K562 (cell line): ENCODE measurements at regions not wholly inside any gene's neighbourhood (a gene's known extent, or its start where the extent isn't known, plus 50 kb on each side); places are given as distances from the start of the nearest gene placed in this dataset.

Source experiments
- ATAC-seq: fragments of 200-7000 bp; cut with Tn5 transposase; 3 replicates; pipeline ENCODE4 v1.9.1; 2020; ENCODE audit warnings: moderate library complexity
- BruUV-seq: library from RNA; stranded (reverse); fragments of 400-500 nt; replicated peaks from 2 replicates; lab custom pipeline; 2021; lab: Mats Ljungman, UMichigan
- CTCF ChIA-PET: fragments of 300-600 bp; formaldehyde crosslinking; extraction: SDS; loops from one replicate; lab custom pipeline; 2021; ENCODE audit warnings: low intra/inter-chr PET ratio; lab: Yijun Ruan, JAX
- POLR2A ChIA-PET: fragments of 300-600, 350-650 bp; sonication (Branson Sonifier 250); formaldehyde crosslinking; extraction: SDS; loops from one replicate; lab custom pipeline; 2021; ENCODE audit warnings: antibody characterized with exemption, inconsistent platforms; lab: Yijun Ruan, JAX
- DNase-seq, 4 experiments: peaks; one replicate each; pipeline versions ENCODE4 v3.0.0 to v3.0.0-alpha.2; 2011 to 2018; ENCODE audit warnings: low spot score in 3 of 4, mixed read lengths in 3 of 4; ENCODE audit errors: extremely low read depth in 1 of 4
- FAIRE-seq: peaks from 2 replicates; lab custom pipeline; 2011; peaks lifted over from hg19 to GRCh38; lab: Jason Lieb, UNC
- H2AFZ ChIP-seq: 2 replicates; pipeline ENCODE4 v1.6.0; 2011; ENCODE audit warnings: low read depth, low read length, control low read depth, inconsistent platforms
- H3K27ac ChIP-seq: fragments of 200-600 bp; 3 replicates; pipeline ENCODE4 v1.8.0; 2011; ENCODE audit warnings: low read depth, mild to moderate bottlenecking, control low read depth, inconsistent platforms, low read length, moderate library complexity, mixed read lengths; ENCODE audit errors: extremely low read depth
- H3K27me3 ChIP-seq, 2 experiments: fragments of 300-600 bp in 1 of 2; 2 replicates in 1 of 2; 3 replicates in 1 of 2; pipeline versions ENCODE4 v1.6.0 to v1.8.0; 2011; ENCODE audit warnings: inconsistent platforms in 2 of 2, low read length in 2 of 2, mild to moderate bottlenecking in 1 of 2, mixed read lengths in 1 of 2, moderate library complexity in 1 of 2; ENCODE audit not compliant: control insufficient read depth in 2 of 2, insufficient read depth in 2 of 2
- H3K36me3 ChIP-seq: fragments of 300-600 bp; 3 replicates; pipeline ENCODE4 v1.8.0; 2011; ENCODE audit warnings: mild to moderate bottlenecking, low read length, inconsistent platforms; ENCODE audit not compliant: control insufficient read depth, insufficient read depth
- H3K4me1 ChIP-seq, 2 experiments: fragments of 200-600 bp in 1 of 2; replicated peaks in 1 of 2; 2 replicates in 1 of 2; 3 replicates in 1 of 2; pipeline versions ENCODE4 v1.5.1 to v1.8.0; 2011; ENCODE audit warnings: inconsistent platforms in 2 of 2, low read length in 2 of 2, mild to moderate bottlenecking in 1 of 2, mixed read lengths in 1 of 2, moderate library complexity in 1 of 2; ENCODE audit not compliant: control insufficient read depth in 2 of 2, insufficient read depth in 2 of 2
- H3K4me2 ChIP-seq: 2 replicates; pipeline ENCODE4 v1.6.1; 2011; ENCODE audit warnings: low read length, control low read depth, inconsistent platforms, mixed read lengths; ENCODE audit not compliant: insufficient read depth
- H3K4me3 ChIP-seq: fragments of 200-600 bp; sonication (generic), shearing (Covaris generic); 2 replicates; pipeline ENCODE4 v1.5.1; 2016; ENCODE audit warnings: control low read depth, inconsistent platforms
- H3K79me2 ChIP-seq: fragments of 200-600 bp; 3 replicates; pipeline ENCODE4 v1.8.0; 2011; ENCODE audit warnings: low read length, inconsistent platforms; ENCODE audit not compliant: control insufficient read depth, insufficient read depth
- H3K9ac ChIP-seq, 2 experiments: 2 replicates each; pipeline versions ENCODE4 v1.6.0 to v1.6.1; 2011; ENCODE audit warnings: low read depth in 2 of 2, low read length in 2 of 2, control low read depth in 1 of 2, inconsistent platforms in 1 of 2, mild to moderate bottlenecking in 1 of 2, mixed read lengths in 1 of 2; ENCODE audit not compliant: insufficient read depth in 1 of 2
- H3K9me1 ChIP-seq: one replicate; pipeline ENCODE4 v1.6.0; 2011; ENCODE audit warnings: inconsistent platforms, mild to moderate bottlenecking, low read length, moderate library complexity; ENCODE audit not compliant: control insufficient read depth, insufficient read depth
- H3K9me3 ChIP-seq: replicated peaks from 2 replicates; pipeline ENCODE4 v1.5.1; 2011; ENCODE audit warnings: low read depth, low read length, inconsistent platforms; ENCODE audit not compliant: control insufficient read depth, insufficient read depth
- H4K20me1 ChIP-seq: replicated peaks from 2 replicates; pipeline ENCODE4 v1.6.1; 2011; ENCODE audit warnings: low read length, inconsistent platforms, mixed read lengths; ENCODE audit not compliant: control insufficient read depth, insufficient read depth
- ADNP ChIP-seq: fragments of 200-800 bp; sonication (Bioruptor generic); IDR thresholded peaks from 2 replicates; pipeline ENCODE4 v1.6.1; 2016; ENCODE audit warnings: missing genetic modification characterization, missing compliant biosample characterization
- C11orf30 ChIP-seq: fragments of 450-650 bp; IDR thresholded peaks from 2 replicates; pipeline ENCODE4 v1.6.1; 2016; ENCODE audit warnings: low read depth, mild to moderate bottlenecking
- DNMT1 ChIP-seq: fragments of 450-650 bp; IDR thresholded peaks from 2 replicates; pipeline ENCODE4 v1.6.1; 2016; ENCODE audit warnings: antibody characterized with exemption, mild to moderate bottlenecking
- ELK3 ChIP-seq: fragments of 450-650 bp; formaldehyde crosslinking; IDR thresholded peaks from 2 replicates; pipeline ENCODE4 v1.4.0; 2020; ENCODE audit warnings: mild to moderate bottlenecking
- NFATC3 ChIP-seq: fragments of 450-650 bp; IDR thresholded peaks from 2 replicates; pipeline ENCODE4 v1.6.1; 2017; ENCODE audit warnings: mild to moderate bottlenecking
- NR2C1 ChIP-seq, 2 experiments: fragments of 450-650 bp; IDR thresholded peaks; 2 replicates each; pipeline ENCODE4 v1.6.1; 2017; ENCODE audit warnings: mild to moderate bottlenecking in 2 of 2, antibody characterized with exemption in 1 of 2, inconsistent platforms in 1 of 2, missing compliant biosample characterization in 1 of 2, missing genetic modification characterization in 1 of 2
- SOX6 ChIP-seq: fragments of 450-650 bp; IDR thresholded peaks from 2 replicates; pipeline ENCODE4 v1.6.1; 2014; ENCODE audit warnings: mild to moderate bottlenecking
- STAG1 ChIP-seq: sonication (generic); formaldehyde crosslinking; IDR thresholded peaks from 2 replicates; pipeline ENCODE4 v1.5.0; 2020; ENCODE audit warnings: missing genetic modification reagents, borderline replicate concordance
- ZBTB33 ChIP-seq: sonication (generic); formaldehyde crosslinking; IDR thresholded peaks from 2 replicates; pipeline ENCODE4 v1.8.1; 2023; ENCODE audit warnings: mild to moderate bottlenecking, missing genetic modification reagents
- WGBS: fragments of 100-300 bp; shearing (Covaris generic); methylation state at CpG from one replicate; pipeline ENCODE4 v1.1.6; 2016; ENCODE audit warnings: low coverage, mixed read lengths; ENCODE audit not compliant: insufficient coverage; ENCODE audit errors: missing lambda C conversion rate; 5-methylcytosine and 5-hydroxymethylcytosine counted together
- in situ Hi-C: fragments of 300-500 bp; cut with MboI; formaldehyde crosslinking; loops from 4 replicates; pipeline ENCODE4 v1.15.0; 2018; ENCODE audit warnings: inconsistent platforms, mixed read lengths
- intact Hi-C: fragments of 100-400 bp; cut with micrococcal nuclease; formaldehyde crosslinking; loops from 2 replicates; pipeline ENCODE4 v1.14.2; 2022
- TF ChIP-seq, protein P1 (sequence below): IDR thresholded peaks from 2 replicates; pipeline ENCODE4 v1.6.1; 2011; ENCODE audit warnings: borderline replicate concordance, low read depth, mild to moderate bottlenecking, moderate library complexity, low read length; ENCODE audit not compliant: insufficient read depth, poor library complexity, severe bottlenecking
- TF ChIP-seq, protein P2 (sequence below): conservative IDR thresholded peaks from 2 replicates; pipeline ENCODE4 v1.6.1; 2011; ENCODE audit warnings: low read depth, mild to moderate bottlenecking, low read length; ENCODE audit not compliant: control insufficient read depth

DNA sequence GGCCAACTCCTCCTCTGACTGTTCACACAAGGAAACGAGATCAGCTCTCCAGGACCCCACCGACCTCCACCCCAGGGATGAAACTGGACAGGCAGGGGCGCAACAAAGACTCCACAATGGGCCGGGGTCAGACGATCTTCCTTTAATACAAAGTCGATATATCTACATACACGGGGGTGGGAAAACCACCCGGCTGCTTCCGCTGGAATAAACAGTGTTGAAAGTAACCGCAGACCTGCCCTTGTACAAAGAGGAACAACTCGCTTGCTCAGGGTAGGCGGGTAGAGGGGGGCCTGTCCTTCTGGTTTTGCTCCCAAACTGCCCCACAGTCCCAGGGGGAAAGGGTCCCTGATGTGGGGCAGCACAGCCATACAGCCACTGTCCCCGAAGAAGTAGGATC lies 135.2 kb downstream of the PTPRS start:
- POLR2A ChIA-PET: interaction anchor here (0.5 kb wide), 1 partner anchor 141 kb away, joined by 3 read pairs; no protein-coding TSS in a partner anchor
- no peak for FAIRE-seq

More for the DNA sequence above, 135.2 kb downstream of the PTPRS start:
- ATAC-seq: no peak
- intact Hi-C loops: no loop called here
- Histone ChIP-seq H3K27ac (no peak overlapping the region), H3K4me1 (no peaks in the 10 kb centered on the region; a peak in 1 of 5 replicates), H2AFZ (no peak overlapping the region), H3K9ac (no peak overlapping the region), H3K4me2 (no peak overlapping the region), H3K4me3 (no peak overlapping the region), H3K9me3 (peaks cover 4% of the 10 kb centered on the region; the same call in 1 of the 2 replicates), H3K9me1 (no peaks in the 10 kb centered on the region), H3K36me3 (no peaks in the 10 kb centered on the region), H3K27me3 (no peaks in the 10 kb centered on the region), H4K20me1 (0 out of 2 replicates have a peak, but pooled peaks cover 7% of the 10 kb centered on the region), H3K79me2 (no peaks in the 10 kb centered on the region)
- in situ Hi-C loops: no loop called here
- 54% methylated on average over 13 of the region's 13 CpGs for WGBS
- BruUV-seq: no TSS peak
- TF ChIP-seq ZBTB33 (CRISPR knock-in tag) (no peak), NFATC3 (no peak), C11orf30 (no peak), ELK3 (no peak), NR2C1 (IDR thresholded peaks at IDR 0.05) (no peak), NR2C1 (tag; IDR thresholded peaks at IDR 0.05) (no peak), DNMT1 (no peak), STAG1 (CRISPR knock-in tag) (no peak), ADNP (no peak), SOX6 (no peak)
- TF ChIP-seq, protein P1, sequence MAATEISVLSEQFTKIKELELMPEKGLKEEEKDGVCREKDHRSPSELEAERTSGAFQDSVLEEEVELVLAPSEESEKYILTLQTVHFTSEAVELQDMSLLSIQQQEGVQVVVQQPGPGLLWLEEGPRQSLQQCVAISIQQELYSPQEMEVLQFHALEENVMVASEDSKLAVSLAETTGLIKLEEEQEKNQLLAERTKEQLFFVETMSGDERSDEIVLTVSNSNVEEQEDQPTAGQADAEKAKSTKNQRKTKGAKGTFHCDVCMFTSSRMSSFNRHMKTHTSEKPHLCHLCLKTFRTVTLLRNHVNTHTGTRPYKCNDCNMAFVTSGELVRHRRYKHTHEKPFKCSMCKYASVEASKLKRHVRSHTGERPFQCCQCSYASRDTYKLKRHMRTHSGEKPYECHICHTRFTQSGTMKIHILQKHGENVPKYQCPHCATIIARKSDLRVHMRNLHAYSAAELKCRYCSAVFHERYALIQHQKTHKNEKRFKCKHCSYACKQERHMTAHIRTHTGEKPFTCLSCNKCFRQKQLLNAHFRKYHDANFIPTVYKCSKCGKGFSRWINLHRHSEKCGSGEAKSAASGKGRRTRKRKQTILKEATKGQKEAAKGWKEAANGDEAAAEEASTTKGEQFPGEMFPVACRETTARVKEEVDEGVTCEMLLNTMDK: no peak
- TF ChIP-seq, protein P2, sequence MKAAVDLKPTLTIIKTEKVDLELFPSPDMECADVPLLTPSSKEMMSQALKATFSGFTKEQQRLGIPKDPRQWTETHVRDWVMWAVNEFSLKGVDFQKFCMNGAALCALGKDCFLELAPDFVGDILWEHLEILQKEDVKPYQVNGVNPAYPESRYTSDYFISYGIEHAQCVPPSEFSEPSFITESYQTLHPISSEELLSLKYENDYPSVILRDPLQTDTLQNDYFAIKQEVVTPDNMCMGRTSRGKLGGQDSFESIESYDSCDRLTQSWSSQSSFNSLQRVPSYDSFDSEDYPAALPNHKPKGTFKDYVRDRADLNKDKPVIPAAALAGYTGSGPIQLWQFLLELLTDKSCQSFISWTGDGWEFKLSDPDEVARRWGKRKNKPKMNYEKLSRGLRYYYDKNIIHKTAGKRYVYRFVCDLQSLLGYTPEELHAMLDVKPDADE: no peak
- CTCF ChIA-PET: no interaction called here
- DNase-seq: no peak
